ENCODE measurements at regions not wholly inside any gene's neighbourhood (a gene's known extent, or its start where the extent isn't known, plus 50 kb on each side); places are given as distances from the start of the nearest gene placed in this dataset.

GRCh38 chr11:33967451-33967850 is 75.6 kb upstream of the LMO2 start:
- TF ChIP-seq TCF12 (IDR thresholded peaks at IDR 0.05; ENCODE audit: low read depth) (no peak), CREB1 (IDR thresholded peaks at IDR 0.05; ENCODE audit: low read depth) (no peak), FOXM1 (IDR thresholded peaks at IDR 0.05; ENCODE audit: borderline replicate concordance, low read depth) (no peak), TEAD4 (IDR thresholded peaks at IDR 0.05) (no peak), YY1 (IDR thresholded peaks at IDR 0.05; ENCODE audit: low read depth) (no peak), ZBTB7A (IDR thresholded peaks at IDR 0.05; ENCODE audit: low read depth) (no peak), CEBPB (IDR thresholded peaks at IDR 0.05) (no peak), NFIC (IDR thresholded peaks at IDR 0.05) (no peak), EGR1 (IDR thresholded peaks at IDR 0.05) (no peak), RAD21 (IDR thresholded peaks at IDR 0.05; ENCODE audit: low read depth) (no peak), EP300 (IDR thresholded peaks at IDR 0.05; ENCODE audit: borderline replicate concordance) (no peak), TAF1 (IDR thresholded peaks at IDR 0.05; ENCODE audit: low read depth) (no peak)
- TF ChIP-seq, protein P1, sequence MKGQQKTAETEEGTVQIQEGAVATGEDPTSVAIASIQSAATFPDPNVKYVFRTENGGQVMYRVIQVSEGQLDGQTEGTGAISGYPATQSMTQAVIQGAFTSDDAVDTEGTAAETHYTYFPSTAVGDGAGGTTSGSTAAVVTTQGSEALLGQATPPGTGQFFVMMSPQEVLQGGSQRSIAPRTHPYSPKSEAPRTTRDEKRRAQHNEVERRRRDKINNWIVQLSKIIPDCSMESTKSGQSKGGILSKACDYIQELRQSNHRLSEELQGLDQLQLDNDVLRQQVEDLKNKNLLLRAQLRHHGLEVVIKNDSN (IDR thresholded peaks at IDR 0.05), result no peak
- TF ChIP-seq, protein P2, sequence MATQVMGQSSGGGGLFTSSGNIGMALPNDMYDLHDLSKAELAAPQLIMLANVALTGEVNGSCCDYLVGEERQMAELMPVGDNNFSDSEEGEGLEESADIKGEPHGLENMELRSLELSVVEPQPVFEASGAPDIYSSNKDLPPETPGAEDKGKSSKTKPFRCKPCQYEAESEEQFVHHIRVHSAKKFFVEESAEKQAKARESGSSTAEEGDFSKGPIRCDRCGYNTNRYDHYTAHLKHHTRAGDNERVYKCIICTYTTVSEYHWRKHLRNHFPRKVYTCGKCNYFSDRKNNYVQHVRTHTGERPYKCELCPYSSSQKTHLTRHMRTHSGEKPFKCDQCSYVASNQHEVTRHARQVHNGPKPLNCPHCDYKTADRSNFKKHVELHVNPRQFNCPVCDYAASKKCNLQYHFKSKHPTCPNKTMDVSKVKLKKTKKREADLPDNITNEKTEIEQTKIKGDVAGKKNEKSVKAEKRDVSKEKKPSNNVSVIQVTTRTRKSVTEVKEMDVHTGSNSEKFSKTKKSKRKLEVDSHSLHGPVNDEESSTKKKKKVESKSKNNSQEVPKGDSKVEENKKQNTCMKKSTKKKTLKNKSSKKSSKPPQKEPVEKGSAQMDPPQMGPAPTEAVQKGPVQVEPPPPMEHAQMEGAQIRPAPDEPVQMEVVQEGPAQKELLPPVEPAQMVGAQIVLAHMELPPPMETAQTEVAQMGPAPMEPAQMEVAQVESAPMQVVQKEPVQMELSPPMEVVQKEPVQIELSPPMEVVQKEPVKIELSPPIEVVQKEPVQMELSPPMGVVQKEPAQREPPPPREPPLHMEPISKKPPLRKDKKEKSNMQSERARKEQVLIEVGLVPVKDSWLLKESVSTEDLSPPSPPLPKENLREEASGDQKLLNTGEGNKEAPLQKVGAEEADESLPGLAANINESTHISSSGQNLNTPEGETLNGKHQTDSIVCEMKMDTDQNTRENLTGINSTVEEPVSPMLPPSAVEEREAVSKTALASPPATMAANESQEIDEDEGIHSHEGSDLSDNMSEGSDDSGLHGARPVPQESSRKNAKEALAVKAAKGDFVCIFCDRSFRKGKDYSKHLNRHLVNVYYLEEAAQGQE (IDR thresholded peaks at IDR 0.05; ENCODE audit: low read depth), result no peak
- TF ChIP-seq, protein P3, sequence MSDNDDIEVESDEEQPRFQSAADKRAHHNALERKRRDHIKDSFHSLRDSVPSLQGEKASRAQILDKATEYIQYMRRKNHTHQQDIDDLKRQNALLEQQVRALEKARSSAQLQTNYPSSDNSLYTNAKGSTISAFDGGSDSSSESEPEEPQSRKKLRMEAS (IDR thresholded peaks at IDR 0.05), result no peak

GRCh38 chr11:33965032-33965431 is 73.2 kb upstream of the LMO2 start:
- TF ChIP-seq EGR1 (IDR thresholded peaks at IDR 0.05) (no peak), CEBPB (IDR thresholded peaks at IDR 0.05) (no peak), TAF1 (IDR thresholded peaks at IDR 0.05; ENCODE audit: low read depth) (no peak), TCF12 (IDR thresholded peaks at IDR 0.05; ENCODE audit: low read depth) (no peak), CREB1 (IDR thresholded peaks at IDR 0.05; ENCODE audit: low read depth) (no peak), ZBTB7A (IDR thresholded peaks at IDR 0.05; ENCODE audit: low read depth) (no peak), TEAD4 (IDR thresholded peaks at IDR 0.05) (no peak), FOXM1 (IDR thresholded peaks at IDR 0.05; ENCODE audit: borderline replicate concordance, low read depth) (no peak), RAD21 (IDR thresholded peaks at IDR 0.05; ENCODE audit: low read depth) (no peak), YY1 (IDR thresholded peaks at IDR 0.05; ENCODE audit: low read depth) (no peak), NFIC (IDR thresholded peaks at IDR 0.05) (no peak), EP300 (IDR thresholded peaks at IDR 0.05; ENCODE audit: borderline replicate concordance) (no peak)
- TF ChIP-seq, protein P3 (IDR thresholded peaks at IDR 0.05), result no peak
- TF ChIP-seq, protein P1 (IDR thresholded peaks at IDR 0.05), result no peak
- TF ChIP-seq, protein P2 (IDR thresholded peaks at IDR 0.05; ENCODE audit: low read depth), result no peak

GRCh38 chr11:33959855-33960400 is 68.1 kb upstream of the LMO2 start:
- TF ChIP-seq ZBTB7A (IDR thresholded peaks at IDR 0.05; ENCODE audit: low read depth) (no peak), FOXM1 (IDR thresholded peaks at IDR 0.05; ENCODE audit: borderline replicate concordance, low read depth) (no peak), NFIC (IDR thresholded peaks at IDR 0.05) (no peak), EP300 (IDR thresholded peaks at IDR 0.05; ENCODE audit: borderline replicate concordance) (no peak), YY1 (IDR thresholded peaks at IDR 0.05; ENCODE audit: low read depth) (no peak), TEAD4 (IDR thresholded peaks at IDR 0.05) (no peak)

- TF ChIP-seq, protein P1 (IDR thresholded peaks at IDR 0.05), result no peak
- TF ChIP-seq TCF12 (IDR thresholded peaks at IDR 0.05; ENCODE audit: low read depth), result no peak
- no peak for TF ChIP-seq EGR1 (IDR thresholded peaks at IDR 0.05)
- TF ChIP-seq FOXM1 (IDR thresholded peaks at IDR 0.05; ENCODE audit: borderline replicate concordance, low read depth), result no peak
- no peak for TF ChIP-seq CEBPB (IDR thresholded peaks at IDR 0.05)
- no peak for TF ChIP-seq NFIC (IDR thresholded peaks at IDR 0.05)
- TF ChIP-seq, protein P2 (IDR thresholded peaks at IDR 0.05; ENCODE audit: low read depth), result no peak
- no peak for TF ChIP-seq CREB1 (IDR thresholded peaks at IDR 0.05; ENCODE audit: low read depth)
- TF ChIP-seq, protein P3 (IDR thresholded peaks at IDR 0.05), result no peak
- no peak for TF ChIP-seq YY1 (IDR thresholded peaks at IDR 0.05; ENCODE audit: low read depth)
- no peak for TF ChIP-seq EP300 (IDR thresholded peaks at IDR 0.05; ENCODE audit: borderline replicate concordance)
- no peak for TF ChIP-seq TEAD4 (IDR thresholded peaks at IDR 0.05)
- no peak for TF ChIP-seq ZBTB7A (IDR thresholded peaks at IDR 0.05; ENCODE audit: low read depth)
Measured at GRCh38 chr11:33957304-33957917, 65.5 kb upstream of the LMO2 start.
